B cell (primary cell): ENCODE measurements at regions not wholly inside any gene's neighbourhood (a gene's known extent, or its start where the extent isn't known, plus 50 kb on each side); places are given as distances from the start of the nearest gene placed in this dataset.

Experiments used
- ATAC-seq: fragments of 200-7000 bp; cut with Tn5 transposase; one replicate; pipeline ENCODE4 v1.10.0; 2021; ENCODE audit warnings: low read depth, mild to moderate bottlenecking, moderate number of reproducible peaks, moderate library complexity
- CTCF ChIA-PET: fragments of 350-600 bp; sonication (Branson Sonifier 250); formaldehyde crosslinking; loops from one replicate; lab custom pipeline; 2021; ENCODE audit warnings: antibody characterized with exemption, inconsistent platforms; lab: Charles Lee
- POLR2A ChIA-PET: fragments of 350-600 bp; sonication (Branson Sonifier 250); formaldehyde crosslinking; loops from one replicate; lab custom pipeline; 2021; ENCODE audit warnings: antibody characterized with exemption; lab: Charles Lee
- DNase-seq: peaks from one replicate; pipeline ENCODE4 v3.0.0; 2013
- H2AFZ ChIP-seq: 2 replicates; pipeline ENCODE4 v1.6.1; 2012; ENCODE audit warnings: mild to moderate bottlenecking, low read depth, low read length; ENCODE audit not compliant: insufficient read depth, poor library complexity, severe bottlenecking
- H3K27ac ChIP-seq, 2 donors: 1 replicate in 1 of 2; 2 replicates in 1 of 2; pipeline ENCODE4 v1.5.1; 2012 to 2013; ENCODE audit warnings: low read length in 2 of 2, mild to moderate bottlenecking in 2 of 2, moderate library complexity in 1 of 2
- H3K27me3 ChIP-seq, 4 experiments: fragments of 200-600 bp in 1 of 4; sonication (generic) in 1 of 4; replicated peaks in 1 of 4; 1 replicate in 2 of 4; 2 replicates in 2 of 4; pipeline versions ENCODE4 v1.6.1 to v1.7.0; 2013 to 2016; ENCODE audit warnings: low read length in 3 of 4, mild to moderate bottlenecking in 2 of 4, mixed read lengths in 1 of 4, moderate library complexity in 1 of 4; ENCODE audit not compliant: insufficient read depth in 4 of 4, control insufficient read depth in 3 of 4; ENCODE audit errors: control extremely low read depth in 1 of 4
- H3K36me3 ChIP-seq, 2 experiments: replicated peaks in 1 of 2; 1 replicate in 1 of 2; 2 replicates in 1 of 2; pipeline versions ENCODE4 v1.6.1 to v1.7.1; 2013; ENCODE audit warnings: low read length in 1 of 2; ENCODE audit not compliant: insufficient read depth in 2 of 2, control insufficient read depth in 1 of 2; ENCODE audit errors: control extremely low read depth in 1 of 2, extremely low read depth in 1 of 2
- H3K4me1 ChIP-seq, 2 donors: fragments of 200-600 bp in 1 of 2; sonication (generic) in 1 of 2; 1 replicate in 1 of 2; 2 replicates in 1 of 2; pipeline versions ENCODE4 v1.5.1 to v1.6.1; 2013 to 2017; ENCODE audit warnings: low read length in 2 of 2; ENCODE audit not compliant: control insufficient read depth in 2 of 2, insufficient read depth in 2 of 2
- H3K4me2 ChIP-seq: replicated peaks from 2 replicates; pipeline ENCODE3; 2012; ENCODE audit warnings: mild to moderate bottlenecking, low read depth, low read length; ENCODE audit not compliant: poor library complexity, severe bottlenecking
- H3K4me3 ChIP-seq, 5 experiments: fragments of 200-600 bp in 1 of 5; sonication (generic) in 1 of 5; 1 replicate in 3 of 5; 2 replicates in 2 of 5; pipeline versions ENCODE4 v1.5.1 to v1.7.0; 2011 to 2016; ENCODE audit warnings: low read length in 4 of 5, mild to moderate bottlenecking in 4 of 5, low read depth in 2 of 5, control low read depth in 1 of 5, moderate library complexity in 1 of 5; ENCODE audit not compliant: insufficient read depth in 1 of 5; ENCODE audit errors: control extremely low read depth in 1 of 5, extremely low read depth in 1 of 5
- H3K79me2 ChIP-seq: fragments of 200-600 bp; sonication (generic); one replicate; pipeline ENCODE4 v1.6.0; 2016; ENCODE audit warnings: low read length; ENCODE audit not compliant: control insufficient read depth, insufficient read depth
- H3K9ac ChIP-seq: fragments of 200-600 bp; sonication (generic); 2 replicates; pipeline ENCODE4 v1.6.1; 2017; ENCODE audit warnings: mild to moderate bottlenecking, low read length, moderate library complexity
- H3K9me3 ChIP-seq, 3 donors: one replicate each; pipeline versions ENCODE4 v1.6.1 to v1.7.1; 2013; ENCODE audit warnings: low read length in 2 of 3; ENCODE audit not compliant: control insufficient read depth in 2 of 3, insufficient read depth in 1 of 3; ENCODE audit errors: control extremely low read depth in 1 of 3
- H4K20me1 ChIP-seq: 2 replicates; pipeline ENCODE4 v1.6.0; 2012; ENCODE audit warnings: mild to moderate bottlenecking, low read length; ENCODE audit not compliant: insufficient read depth, control insufficient read depth, poor library complexity, severe bottlenecking
- H3K27ac Mint-ChIP-seq: one replicate; pipeline ENCODE4 v1.8.0; 2021; ENCODE audit warnings: mixed read lengths
- H3K27me3 Mint-ChIP-seq: one replicate; pipeline ENCODE4 v1.8.0; 2021; ENCODE audit warnings: mixed read lengths
- H3K4me1 Mint-ChIP-seq: one replicate; pipeline ENCODE4 v1.8.0; 2021; ENCODE audit warnings: mixed read lengths
- H3K4me3 Mint-ChIP-seq: one replicate; pipeline ENCODE4 v1.8.0; 2021; ENCODE audit warnings: mixed read lengths
- H3K9me3 Mint-ChIP-seq: one replicate; pipeline ENCODE4 v1.8.0; 2022; ENCODE audit warnings: mixed read lengths; ENCODE audit not compliant: insufficient read depth
- CTCF ChIP-seq: fragments of 200-600 bp; IDR thresholded peaks from one replicate; pipeline ENCODE4 v1.8.0; 2022; ENCODE audit warnings: antibody characterized with exemption, mild to moderate bottlenecking
- EZH2 ChIP-seq: IDR thresholded peaks from 2 replicates; pipeline ENCODE4 v1.6.1; 2012; ENCODE audit warnings: borderline replicate concordance, low read depth, mild to moderate bottlenecking, moderate library complexity, low read length; ENCODE audit not compliant: insufficient read depth, poor library complexity, severe bottlenecking
- intact Hi-C: fragments of 100-400 bp; cut with micrococcal nuclease; formaldehyde crosslinking; loops from one replicate; pipeline ENCODE4 v1.10.0; 2022

- H3K4me2 ChIP-seq, result no peak overlapping the region
- H3K9me3 ChIP-seq, result no peaks in the 10 kb centered on the region
- no peaks in the 10 kb centered on the region for H4K20me1 ChIP-seq
- ChIA-PET CTCF (interaction anchor here (0.5 kb wide), 1 partner anchor 361 kb away, joined by 3 read pairs; no protein-coding TSS in a partner anchor), POLR2A (no interaction called here)
- ATAC-seq, result no peak
- Mint-ChIP-seq H3K4me3 (no peak overlapping the region), H3K27ac (no peak overlapping the region), H3K9me3 (no peaks in the 10 kb centered on the region), H3K27me3 (no peaks in the 10 kb centered on the region), H3K4me1 (peaks cover 6% of the 10 kb centered on the region)
- H3K4me3 ChIP-seq, result no peak overlapping the region
- H3K36me3 ChIP-seq, result no peaks in the 10 kb centered on the region
- TF ChIP-seq CTCF (no peak), EZH2 (no peak)
- H3K9ac ChIP-seq, result no peak overlapping the region
- no peaks in the 10 kb centered on the region for H3K4me1 ChIP-seq
- DNase-seq, result no peak
- no peaks in the 10 kb centered on the region for H3K79me2 ChIP-seq
- H2AFZ ChIP-seq, result no peak overlapping the region
- intact Hi-C loops, result no loop called here
- H3K27ac ChIP-seq, result no peak overlapping the region
- no peaks in the 10 kb centered on the region for H3K27me3 ChIP-seq
These were observed 624.2 kb upstream of the ZNF608 start for GRCh38 chr5:125370461-125371205.
